ENCODE measurements at regions not wholly inside any gene's neighbourhood (a gene's known extent, or its start where the extent isn't known, plus 50 kb on each side); places are given as distances from the start of the nearest gene placed in this dataset.
A peak's percentile ranks its signal among the peaks of the same experiment; 100 is the strongest.

GRCh38 chr7:46754140-46754720 is 827.7 kb downstream of the TNS3 start:
- DNase-seq (ENCODE audit: low spot score), result peak; percentile 46

DNA sequence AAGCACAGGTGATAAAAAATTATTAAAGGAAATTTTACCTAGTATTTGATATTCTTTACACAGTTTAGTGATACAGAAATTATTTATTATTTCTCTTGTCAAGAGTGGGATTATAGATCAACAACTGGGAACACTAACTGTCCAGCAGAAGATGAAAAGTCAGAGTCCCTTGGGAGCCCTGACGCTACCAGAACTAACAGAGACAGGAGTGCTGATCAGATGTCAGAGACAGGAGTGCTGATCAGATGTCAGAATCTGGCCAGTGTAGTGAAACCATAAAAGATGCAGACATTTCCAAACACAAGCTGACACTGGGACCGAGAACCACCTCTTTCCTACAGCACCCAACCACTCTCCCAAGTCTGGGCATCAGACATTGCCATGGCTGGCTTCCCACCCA is 828.2 kb downstream of the TNS3 start:
- no peak for DNase-seq (ENCODE audit: low spot score)

- DNase-seq (ENCODE audit: low spot score), result peak; percentile 60
Measured at GRCh38 chr7:46752881-46753366, 829.0 kb downstream of the TNS3 start.

DNA sequence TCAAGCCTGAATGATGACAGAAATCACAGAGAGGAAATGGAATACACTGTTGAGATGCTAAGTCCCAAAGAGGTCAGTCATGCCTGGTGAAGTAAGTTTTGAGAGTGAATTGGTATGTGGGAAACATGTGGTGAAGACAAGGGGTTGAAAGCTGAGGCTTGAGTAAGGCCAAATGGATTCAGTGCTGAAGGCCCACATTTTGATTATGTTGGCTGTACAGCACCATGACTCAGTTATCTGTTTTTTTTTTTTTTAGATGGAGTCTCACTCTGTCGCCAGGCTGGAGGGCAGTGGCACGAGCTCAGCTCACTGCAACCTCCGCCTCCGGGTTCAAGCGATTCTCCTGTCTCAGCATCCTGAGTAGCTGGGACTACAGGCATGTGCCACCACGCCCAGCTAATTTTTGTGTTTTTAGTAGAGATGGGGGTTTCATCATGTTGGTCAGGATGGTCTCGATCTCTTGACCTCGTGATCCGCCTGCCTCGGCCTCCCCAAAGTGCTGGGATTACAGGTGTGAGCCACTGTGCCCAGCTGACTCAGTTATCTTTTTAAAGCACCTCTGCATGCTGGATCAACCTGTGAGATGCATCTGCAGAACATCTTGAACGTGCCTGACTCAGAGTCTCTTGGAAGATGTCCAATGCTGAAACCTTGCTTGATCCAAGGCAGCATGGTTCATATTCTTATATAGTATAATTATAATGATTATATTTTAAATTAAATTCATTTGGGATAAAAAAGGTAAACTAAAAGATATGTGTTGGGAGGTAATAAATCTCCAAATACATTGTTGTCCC is 829.8 kb downstream of the TNS3 start:
- peak; percentile 81 for DNase-seq (ENCODE audit: low spot score)

DNA sequence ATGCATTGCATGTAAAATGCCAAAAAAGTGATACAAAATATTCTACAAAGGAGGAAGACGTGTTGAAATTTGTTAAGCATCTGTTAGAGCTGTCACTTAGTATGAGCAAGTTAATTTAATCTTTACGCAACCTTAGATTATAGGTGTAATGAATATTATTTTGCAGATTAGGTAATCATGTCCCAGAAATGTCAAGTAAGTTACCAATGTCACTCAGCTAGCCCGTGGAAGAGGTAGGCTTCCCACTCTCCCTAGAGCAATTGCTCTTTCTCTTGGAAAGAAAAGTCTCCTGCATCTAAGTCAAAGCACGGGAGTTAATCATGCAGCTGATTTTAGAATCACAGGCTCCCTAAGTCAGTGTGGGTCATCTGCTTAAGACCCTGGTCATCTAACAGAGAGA is 830.4 kb upstream of the IGFBP3 start:
- DNase-seq (ENCODE audit: low spot score), result no peak

- no peak for DNase-seq (ENCODE audit: low spot score)
Measured at GRCh38 chr7:46750321-46750865, 829.3 kb upstream of the IGFBP3 start.

DNA sequence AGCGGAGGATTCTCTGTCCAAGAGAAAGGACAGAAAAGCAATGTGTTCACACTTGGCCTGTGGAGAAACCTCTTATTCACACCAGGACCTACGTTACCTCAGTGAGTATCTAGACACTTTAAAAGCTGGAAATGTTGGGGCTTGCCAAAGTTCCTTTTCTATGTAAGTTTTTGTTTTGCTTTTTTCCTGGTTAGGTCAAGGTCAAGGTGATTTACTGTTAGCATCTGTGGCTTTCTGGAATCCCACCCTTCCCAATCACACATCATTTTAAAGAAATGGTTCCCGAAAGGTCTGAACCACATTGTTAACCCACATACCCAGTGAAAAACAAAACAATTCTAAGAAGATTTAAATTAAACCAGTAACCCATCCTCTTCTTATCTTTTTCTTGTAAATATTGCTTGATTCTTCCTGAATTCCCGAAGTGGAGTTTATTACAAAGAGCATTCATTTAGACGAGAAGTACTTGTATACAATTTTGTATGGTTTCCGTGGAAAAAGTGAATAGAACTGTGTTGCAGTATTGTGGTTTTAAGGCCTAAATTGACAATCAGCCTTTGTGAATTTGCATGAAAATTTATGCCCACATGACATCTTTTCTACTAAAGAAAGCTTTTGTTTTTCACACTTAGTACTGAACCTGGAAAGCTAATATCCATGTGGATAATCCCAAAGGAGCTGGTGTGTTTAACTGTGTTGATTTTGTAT is 827.0 kb upstream of the IGFBP3 start:
- DNase-seq (ENCODE audit: low spot score), result no peak

- no peak for DNase-seq (ENCODE audit: low spot score)
Measured at GRCh38 chr7:46746695-46747687, 825.9 kb upstream of the IGFBP3 start.

GRCh38 chr7:46745707-46746090 is 824.6 kb upstream of the IGFBP3 start:
- peak; percentile 27 for DNase-seq (ENCODE audit: low spot score)

DNA sequence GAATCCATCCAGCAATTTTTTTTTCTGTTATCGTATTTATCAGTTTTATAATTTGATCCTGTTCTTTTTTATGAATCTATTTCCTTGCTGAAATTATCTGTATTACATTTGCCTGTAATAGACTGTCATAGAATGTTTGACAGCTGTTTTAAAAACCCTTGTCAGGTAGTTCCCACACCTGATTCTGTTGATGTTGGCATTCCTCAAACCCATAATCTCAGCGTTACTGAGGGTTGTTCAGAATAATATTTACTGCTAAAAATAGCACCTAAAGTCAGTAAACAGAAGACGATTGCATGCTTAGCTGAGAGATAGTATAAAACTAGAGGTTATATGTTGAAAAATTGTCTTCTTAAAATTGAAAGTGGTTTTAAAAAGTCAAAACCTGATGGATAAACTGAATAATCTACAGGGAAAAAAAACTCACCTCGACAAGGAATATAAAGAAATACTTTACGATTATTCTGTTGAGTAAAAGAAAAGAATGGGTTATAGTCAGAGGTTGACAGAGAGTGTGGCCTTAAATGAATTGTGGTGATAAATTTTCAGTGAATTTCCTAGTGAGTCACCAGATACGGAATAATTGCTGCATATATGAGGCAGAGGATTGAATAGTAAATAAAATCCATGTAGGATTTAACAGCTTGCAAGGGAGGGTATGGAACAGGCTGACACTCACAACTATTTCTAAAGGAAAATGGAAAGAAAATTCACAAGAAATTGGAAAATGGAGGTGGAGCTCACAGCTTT is 824.1 kb upstream of the IGFBP3 start:
- DNase-seq (ENCODE audit: low spot score), result no peak

GRCh38 chr7:46742601-46743000 is 821.5 kb upstream of the IGFBP3 start:
- DNase-seq (ENCODE audit: low spot score), result no peak

- no peak for DNase-seq (ENCODE audit: low spot score)
Measured at GRCh38 chr7:46741938-46742540, 821.0 kb upstream of the IGFBP3 start.

- no peak for DNase-seq (ENCODE audit: low spot score)
Measured at GRCh38 chr7:46741181-46741580, 820.1 kb upstream of the IGFBP3 start.

DNA sequence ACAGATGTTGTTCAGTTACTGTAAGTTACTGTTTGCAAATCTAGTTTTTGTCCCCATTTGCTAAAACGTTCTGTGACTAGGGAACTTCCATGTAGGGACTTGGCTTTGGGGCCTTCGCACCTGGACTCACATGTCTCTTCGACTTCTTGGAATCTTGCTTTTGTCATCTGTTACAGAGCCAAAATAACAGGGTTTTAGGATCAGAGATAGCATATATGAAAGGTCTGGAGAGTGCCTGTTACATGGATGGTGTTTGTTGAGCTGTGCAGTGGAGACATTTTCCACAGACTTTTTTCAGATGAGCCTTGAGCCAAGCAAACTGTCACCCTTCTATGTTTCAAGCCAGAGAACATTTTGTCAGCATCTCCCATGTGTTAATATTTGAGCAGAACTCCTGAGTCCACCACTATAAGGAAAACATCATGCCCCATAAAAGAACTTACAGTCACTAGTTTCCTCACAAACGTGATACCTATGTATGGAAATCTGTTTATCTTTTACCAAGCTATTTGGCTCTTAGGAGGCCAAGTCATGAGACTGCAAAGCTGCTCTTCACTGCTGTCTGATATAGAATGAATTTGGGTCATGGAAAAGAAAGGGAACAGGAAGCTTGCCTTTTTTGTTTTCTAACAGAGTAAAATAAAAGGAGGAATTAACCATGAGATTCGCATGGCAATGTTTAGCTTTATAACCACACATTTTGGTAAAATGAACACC is 818.6 kb upstream of the IGFBP3 start:
- DNase-seq (ENCODE audit: low spot score), result no peak

DNA sequence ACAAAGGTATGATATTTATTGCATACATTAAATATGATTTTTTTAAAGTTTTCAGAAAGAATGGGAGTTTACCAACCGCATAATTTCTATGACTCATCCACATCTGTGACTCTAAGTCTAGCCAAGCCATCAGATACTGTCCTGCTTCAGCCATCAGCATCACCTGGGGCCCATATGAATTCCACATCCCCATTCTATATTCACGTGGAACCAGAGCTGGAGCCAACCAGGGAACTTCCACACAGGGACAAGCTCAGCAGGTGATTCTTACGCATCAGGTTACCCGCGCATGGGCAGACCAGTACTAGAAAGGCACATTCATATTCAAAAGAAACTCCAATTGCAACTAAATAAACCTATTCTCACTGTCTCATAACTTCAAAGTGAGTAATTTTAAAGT is 817.7 kb upstream of the IGFBP3 start:
- DNase-seq (ENCODE audit: low spot score), result no peak

DNA sequence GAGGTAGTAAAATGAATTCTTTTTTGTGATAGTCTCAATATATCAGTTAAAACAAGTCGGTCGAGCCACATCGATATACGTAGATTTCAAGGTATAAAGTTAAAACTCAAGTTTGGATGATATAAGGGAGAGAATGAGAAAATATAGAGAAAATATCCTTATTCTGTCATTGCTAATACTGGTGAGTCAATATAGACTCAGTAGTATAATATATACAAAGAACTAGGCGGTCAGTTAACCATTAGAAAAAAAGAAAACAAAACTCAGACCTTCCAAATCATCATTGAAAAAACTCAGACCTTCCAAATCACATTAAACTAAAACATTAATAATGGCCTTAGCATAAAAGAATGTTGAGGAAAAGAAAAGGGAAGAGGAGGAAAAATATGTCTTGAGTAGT is 817.1 kb upstream of the IGFBP3 start:
- DNase-seq (ENCODE audit: low spot score), result no peak

GRCh38 chr7:46725838-46726237 is 804.8 kb upstream of the IGFBP3 start:
- DNase-seq (ENCODE audit: low spot score), result no peak

DNA sequence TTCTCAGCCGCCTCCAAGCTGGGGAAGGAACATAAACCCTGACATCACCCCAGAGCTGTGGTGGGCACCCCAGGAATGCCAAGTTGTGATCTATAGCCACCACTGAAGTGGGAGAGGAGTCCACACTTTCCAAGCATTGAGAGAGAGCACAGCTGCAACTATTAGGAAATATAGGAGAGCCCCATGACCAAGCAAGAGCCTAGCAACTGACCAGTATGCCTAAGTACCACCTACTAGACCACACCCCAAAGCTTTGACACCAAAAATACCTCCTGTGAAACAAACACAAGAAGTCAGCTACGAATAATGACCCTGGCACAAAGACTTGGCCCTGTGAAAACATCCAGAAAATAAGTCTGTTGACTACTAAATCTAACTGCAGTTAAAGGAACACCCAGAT is 804.1 kb upstream of the IGFBP3 start:
- no peak for DNase-seq (ENCODE audit: low spot score)

DNA sequence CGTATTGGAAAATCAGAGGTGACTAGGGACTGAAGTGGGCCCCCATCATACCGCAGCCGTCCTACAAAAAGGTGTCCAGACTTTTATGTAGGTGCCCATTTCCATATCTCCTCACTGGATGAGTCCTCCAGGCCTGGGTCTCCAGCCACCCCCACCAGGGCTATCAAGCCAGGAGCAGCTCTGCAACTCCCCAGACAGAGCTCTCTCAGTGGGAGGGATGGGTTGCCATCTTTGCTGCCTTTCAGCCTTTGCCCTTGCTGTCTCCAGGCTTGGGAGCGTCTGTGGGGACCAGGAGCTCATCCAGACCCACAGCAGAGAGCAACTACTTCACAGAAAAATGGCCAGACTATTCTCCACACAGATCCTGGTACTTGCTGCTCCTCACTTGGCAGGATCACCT is 802.7 kb upstream of the IGFBP3 start:
- no peak for DNase-seq (ENCODE audit: low spot score)

- DNase-seq (ENCODE audit: low spot score), result no peak
Measured at GRCh38 chr7:46723003-46723402, 801.9 kb upstream of the IGFBP3 start.
